ENCODE measurements at regions not wholly inside any gene's neighbourhood (a gene's known extent, or its start where the extent isn't known, plus 50 kb on each side); places are given as distances from the start of the nearest gene placed in this dataset.

DNA sequence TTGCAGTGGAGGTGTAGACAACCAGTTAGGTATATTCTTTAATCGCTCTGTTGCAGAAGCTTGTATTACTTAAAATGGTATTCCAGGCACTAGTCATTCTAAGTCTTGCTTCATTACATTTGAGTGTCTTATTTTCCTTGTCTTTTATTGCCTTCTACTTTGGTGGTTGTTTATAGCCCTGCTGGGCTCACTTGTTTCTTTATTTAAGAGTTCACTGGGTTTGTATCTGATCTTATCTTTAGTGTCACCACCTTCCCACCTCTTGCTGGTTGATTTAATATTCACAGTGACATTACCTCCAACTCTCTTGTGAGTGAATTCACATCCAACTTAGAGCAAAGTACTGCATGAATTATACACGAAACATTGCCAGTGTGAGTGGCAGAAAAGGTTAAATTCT is 83.6 kb upstream of the BNC2 start:
- no peak for DNase-seq (ENCODE audit: low read depth)

DNA sequence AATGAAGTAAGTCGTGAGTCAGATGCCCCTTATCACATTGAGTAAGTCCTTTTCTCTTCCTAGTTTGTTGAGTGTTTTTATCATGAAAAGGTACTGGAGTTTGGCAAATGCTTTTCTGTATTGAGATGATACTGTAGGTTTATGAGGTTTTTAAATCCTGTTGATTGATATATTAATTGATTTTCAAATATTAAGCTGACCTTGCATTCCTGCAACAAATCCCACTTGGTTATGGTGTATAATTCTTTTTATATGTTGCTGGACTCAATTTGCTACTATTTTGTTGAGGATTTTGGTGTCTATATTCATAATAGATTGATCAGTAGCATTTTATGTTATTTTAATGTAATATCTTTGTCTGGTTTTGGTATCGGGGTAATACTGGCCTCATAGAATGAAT is 81.0 kb upstream of the BNC2 start:
- no peak for DNase-seq (ENCODE audit: low read depth)

DNA sequence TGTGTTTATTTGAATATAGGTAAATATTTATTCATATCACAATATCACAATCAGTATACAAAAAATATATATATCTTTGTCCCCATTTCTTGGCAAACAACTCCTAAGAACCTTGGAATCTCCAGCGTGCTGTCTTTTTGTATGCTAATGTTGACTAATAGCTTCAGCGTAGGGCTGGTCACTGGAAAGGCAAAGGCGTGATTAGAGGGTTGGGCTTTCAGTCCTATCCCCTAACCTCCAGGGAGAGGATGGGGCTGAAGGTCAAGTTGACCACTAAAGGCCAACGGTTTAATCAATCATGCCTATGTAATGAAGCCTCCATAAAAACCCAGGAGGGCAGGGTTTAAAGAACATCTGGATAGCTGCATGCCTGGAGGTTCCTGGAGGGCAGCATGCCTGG is 79.6 kb upstream of the BNC2 start:
- no peak for DNase-seq (ENCODE audit: low read depth)

DNA sequence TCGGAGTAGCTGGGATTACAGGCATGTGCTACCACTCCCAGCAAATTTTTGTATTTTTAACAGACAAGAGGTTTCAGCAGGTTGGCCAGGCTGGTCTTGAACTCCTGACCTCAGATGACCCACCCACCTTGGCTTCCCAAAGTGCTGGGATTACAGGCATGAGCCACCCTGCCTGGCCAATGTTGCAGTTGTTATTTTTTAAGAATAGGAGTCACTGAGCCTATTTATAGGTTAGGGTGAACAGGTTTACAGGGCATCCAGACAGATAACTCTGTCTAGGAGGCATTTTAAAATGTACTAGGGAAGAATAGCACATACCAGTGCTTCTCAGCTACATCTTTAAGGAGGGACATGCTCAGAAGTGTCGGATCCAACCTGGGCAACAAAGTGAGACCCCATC is 60.1 kb upstream of the BNC2 start:
- no peak for DNase-seq (ENCODE audit: low read depth)

DNA sequence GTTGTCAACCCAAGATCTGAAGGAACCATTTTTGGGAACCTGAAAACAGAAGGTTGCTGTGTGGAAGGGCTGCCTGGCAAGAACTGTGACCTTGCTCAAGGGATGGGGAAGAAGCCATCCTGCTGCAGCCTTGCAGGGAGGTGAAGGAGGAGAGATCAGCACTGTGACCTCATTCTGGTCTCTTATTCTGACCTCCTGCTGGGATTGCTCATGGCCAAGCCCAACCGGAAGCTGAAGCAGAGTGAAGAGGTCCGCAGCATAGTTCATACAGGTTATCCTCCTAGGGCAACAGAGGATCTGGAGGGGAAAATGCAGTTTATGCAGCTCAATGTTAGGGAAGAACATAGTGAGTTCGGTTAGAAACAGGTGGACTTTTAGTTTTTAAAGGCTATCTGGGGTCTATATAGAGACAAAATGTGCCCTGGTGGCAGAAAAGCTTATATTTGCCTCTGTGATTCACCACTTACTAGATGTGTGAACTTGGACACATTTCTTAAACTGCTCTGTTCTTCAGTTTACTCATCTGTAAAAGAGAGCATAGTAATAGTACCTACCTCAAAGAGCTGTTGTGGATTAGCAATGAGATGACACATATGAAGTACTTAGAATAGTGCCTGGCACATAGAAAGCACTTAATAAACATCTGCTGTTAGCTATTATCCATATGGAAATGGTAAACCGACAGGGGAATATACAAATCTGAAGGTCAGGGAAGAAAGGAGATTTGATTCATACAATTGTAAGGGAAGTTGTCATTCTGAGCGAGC is 57.9 kb upstream of the BNC2 start:
- DNase-seq (ENCODE audit: low read depth), result peak; percentile 25

DNA sequence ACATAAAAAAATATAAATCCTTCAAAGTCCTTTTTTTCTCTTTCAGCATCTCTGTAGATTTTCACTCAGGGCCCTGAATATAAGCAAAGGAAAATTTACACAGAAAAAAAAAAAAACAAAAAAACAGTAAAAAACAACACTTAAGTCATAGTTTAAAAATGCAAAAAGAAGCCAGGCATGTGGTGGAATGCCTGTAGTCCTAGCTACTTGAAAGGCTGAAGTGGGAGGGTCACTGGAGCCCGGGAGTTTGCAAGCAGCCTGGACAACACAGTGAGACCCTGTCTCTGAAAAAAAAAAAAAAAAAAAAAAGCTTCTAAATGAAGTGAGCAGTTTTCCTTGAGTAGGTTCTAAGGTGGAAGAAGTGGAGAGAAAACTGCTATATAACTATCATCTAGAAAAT is 55.0 kb upstream of the BNC2 start:
- DNase-seq (ENCODE audit: low read depth), result peak; percentile 49

DNA sequence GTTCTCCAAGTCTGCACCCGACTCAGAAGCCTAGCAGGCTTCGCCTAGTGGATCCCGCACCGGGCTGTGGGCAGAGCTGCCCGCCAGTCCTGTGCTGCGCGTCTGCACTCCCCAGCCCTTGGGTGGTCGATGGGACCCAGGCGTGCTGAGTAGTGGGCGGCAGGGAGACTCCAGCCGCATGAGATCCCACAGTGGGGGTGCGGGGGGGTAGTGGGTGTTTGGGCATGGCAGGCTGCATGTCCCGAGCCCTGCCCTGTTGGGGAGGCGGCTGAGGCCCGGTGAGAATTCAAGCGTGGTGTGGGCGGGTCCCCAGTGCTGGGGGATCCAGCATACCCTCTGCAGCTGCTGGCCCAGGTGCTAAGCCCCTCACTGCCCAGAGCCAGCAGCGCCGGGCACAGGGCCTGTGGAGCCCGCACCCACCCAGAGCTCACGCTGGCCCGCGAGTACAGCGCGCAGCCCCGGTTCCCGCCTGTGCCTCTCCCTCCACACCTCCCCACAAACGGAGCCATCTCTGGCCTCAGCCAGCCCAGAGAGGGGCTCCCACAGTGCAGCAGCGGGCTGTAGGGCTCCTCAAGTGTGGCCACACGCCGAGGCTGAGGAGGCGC is 53.9 kb upstream of the BNC2 start:
- no peak for DNase-seq (ENCODE audit: low read depth)

DNA sequence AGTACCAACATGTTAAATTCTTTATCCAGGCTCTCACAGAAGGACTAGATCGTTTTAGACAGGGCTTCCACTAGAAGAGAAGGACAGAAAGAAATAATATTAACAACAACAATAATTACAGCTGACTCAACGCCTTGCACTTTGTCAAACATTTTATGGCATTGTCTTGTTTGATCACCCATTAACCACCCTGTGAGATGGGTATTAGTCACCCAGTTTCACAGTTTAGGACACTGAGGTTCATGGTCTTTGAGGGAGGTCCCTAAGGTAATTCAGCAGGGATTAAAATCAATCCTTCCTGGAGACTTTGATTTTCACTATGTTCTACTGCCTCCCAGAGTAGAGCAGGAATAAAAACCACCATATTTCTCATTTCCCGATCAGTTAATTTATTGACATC is 51.4 kb upstream of the BNC2 start:
- DNase-seq (ENCODE audit: low read depth), result no peak

Data from fibroblast of gingiva (primary cell).